ENCODE measurements at regions not wholly inside any gene's neighbourhood (a gene's known extent, or its start where the extent isn't known, plus 50 kb on each side); places are given as distances from the start of the nearest gene placed in this dataset.

GRCh38 chr6:156028335-156029131 is 572.9 kb upstream of the NOX3 start:
- no peak for DNase-seq

GRCh38 chr6:156027248-156027626 is 571.6 kb upstream of the NOX3 start:
- DNase-seq, result no peak

- DNase-seq, result no peak
Observed at GRCh38 chr6:156026486-156027247, 571.0 kb upstream of the NOX3 start.

GRCh38 chr6:156024339-156024738 is 568.7 kb upstream of the NOX3 start:
- DNase-seq, result no peak

GRCh38 chr6:156021746-156022396 is 566.2 kb upstream of the NOX3 start:
- no peak for DNase-seq

- no peak for DNase-seq
Observed at GRCh38 chr6:156017838-156018237, 562.2 kb upstream of the NOX3 start.

- DNase-seq, result no peak
Observed at GRCh38 chr6:156016186-156016976, 560.7 kb upstream of the NOX3 start.

GRCh38 chr6:156013155-156013554 is 557.5 kb upstream of the NOX3 start:
- peak; percentile 4 for DNase-seq

- no peak for DNase-seq
Observed at GRCh38 chr6:156009656-156010055, 554.0 kb upstream of the NOX3 start.

GRCh38 chr6:156004796-156005195 is 549.2 kb upstream of the NOX3 start:
- no peak for DNase-seq

- DNase-seq, result no peak
Observed at GRCh38 chr6:155996151-155996550, 540.5 kb upstream of the NOX3 start.

- no peak for DNase-seq
Observed at GRCh38 chr6:155995281-155995680, 539.6 kb upstream of the NOX3 start.

- DNase-seq, result no peak
Observed at GRCh38 chr6:155994086-155994485, 538.4 kb upstream of the NOX3 start.

- DNase-seq, result no peak
Observed at GRCh38 chr6:155993240-155993639, 537.6 kb upstream of the NOX3 start.

GRCh38 chr6:155985660-155986138 is 530.1 kb upstream of the NOX3 start:
- no peak for DNase-seq

- DNase-seq, result no peak
Observed at GRCh38 chr6:155980768-155981079, 525.1 kb upstream of the NOX3 start.

- DNase-seq, result no peak
Observed at GRCh38 chr6:155980014-155980767, 524.6 kb upstream of the NOX3 start.

GRCh38 chr6:155975506-155975905 is 519.9 kb upstream of the NOX3 start:
- no peak for DNase-seq

- DNase-seq, result no peak
Observed at GRCh38 chr6:155974811-155975323, 519.2 kb upstream of the NOX3 start.

- no peak for DNase-seq
Observed at GRCh38 chr6:155974359-155974758, 518.7 kb upstream of the NOX3 start.

- DNase-seq, result no peak
Observed at GRCh38 chr6:155970876-155971708, 515.5 kb upstream of the NOX3 start.

Data from hematopoietic multipotent progenitor cell treated with erythropoietin and hydrocortisone succinate and interleukin-3 and kit ligand, for 8 days (in vitro differentiated cells).